OCI-LY1 (cell line): ENCODE measurements at regions not wholly inside any gene's neighbourhood (a gene's known extent, or its start where the extent isn't known, plus 50 kb on each side); places are given as distances from the start of the nearest gene placed in this dataset.

ENCODE experiments used
- EZH2 ChIP-seq: fragments of 200-600 bp; sonication (generic), shearing (Covaris generic); IDR thresholded peaks from 2 replicates; pipeline ENCODE4 v1.8.0; 2017; ENCODE audit warnings: borderline replicate concordance, mixed run types, mild to moderate bottlenecking, antibody characterized with exemption, low read length, moderate library complexity, mixed read lengths
- TF ChIP-seq, protein P1 (sequence below): fragments of 200-600 bp; sonication (generic), shearing (Covaris generic); IDR thresholded peaks from 2 replicates; pipeline ENCODE4 v1.5.1; 2017; ENCODE audit warnings: mild to moderate bottlenecking, antibody characterized with exemption, low read length, moderate library complexity, mixed read lengths

GRCh38 chr10:21398563-21399231, 126.8 kb downstream of the SKIDA1 start:
- TF ChIP-seq, protein P1, sequence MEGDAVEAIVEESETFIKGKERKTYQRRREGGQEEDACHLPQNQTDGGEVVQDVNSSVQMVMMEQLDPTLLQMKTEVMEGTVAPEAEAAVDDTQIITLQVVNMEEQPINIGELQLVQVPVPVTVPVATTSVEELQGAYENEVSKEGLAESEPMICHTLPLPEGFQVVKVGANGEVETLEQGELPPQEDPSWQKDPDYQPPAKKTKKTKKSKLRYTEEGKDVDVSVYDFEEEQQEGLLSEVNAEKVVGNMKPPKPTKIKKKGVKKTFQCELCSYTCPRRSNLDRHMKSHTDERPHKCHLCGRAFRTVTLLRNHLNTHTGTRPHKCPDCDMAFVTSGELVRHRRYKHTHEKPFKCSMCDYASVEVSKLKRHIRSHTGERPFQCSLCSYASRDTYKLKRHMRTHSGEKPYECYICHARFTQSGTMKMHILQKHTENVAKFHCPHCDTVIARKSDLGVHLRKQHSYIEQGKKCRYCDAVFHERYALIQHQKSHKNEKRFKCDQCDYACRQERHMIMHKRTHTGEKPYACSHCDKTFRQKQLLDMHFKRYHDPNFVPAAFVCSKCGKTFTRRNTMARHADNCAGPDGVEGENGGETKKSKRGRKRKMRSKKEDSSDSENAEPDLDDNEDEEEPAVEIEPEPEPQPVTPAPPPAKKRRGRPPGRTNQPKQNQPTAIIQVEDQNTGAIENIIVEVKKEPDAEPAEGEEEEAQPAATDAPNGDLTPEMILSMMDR = no peak
- TF ChIP-seq EZH2 = no peak
